ENCODE measurements at regions not wholly inside any gene's neighbourhood (a gene's known extent, or its start where the extent isn't known, plus 50 kb on each side); places are given as distances from the start of the nearest gene placed in this dataset.

DNA sequence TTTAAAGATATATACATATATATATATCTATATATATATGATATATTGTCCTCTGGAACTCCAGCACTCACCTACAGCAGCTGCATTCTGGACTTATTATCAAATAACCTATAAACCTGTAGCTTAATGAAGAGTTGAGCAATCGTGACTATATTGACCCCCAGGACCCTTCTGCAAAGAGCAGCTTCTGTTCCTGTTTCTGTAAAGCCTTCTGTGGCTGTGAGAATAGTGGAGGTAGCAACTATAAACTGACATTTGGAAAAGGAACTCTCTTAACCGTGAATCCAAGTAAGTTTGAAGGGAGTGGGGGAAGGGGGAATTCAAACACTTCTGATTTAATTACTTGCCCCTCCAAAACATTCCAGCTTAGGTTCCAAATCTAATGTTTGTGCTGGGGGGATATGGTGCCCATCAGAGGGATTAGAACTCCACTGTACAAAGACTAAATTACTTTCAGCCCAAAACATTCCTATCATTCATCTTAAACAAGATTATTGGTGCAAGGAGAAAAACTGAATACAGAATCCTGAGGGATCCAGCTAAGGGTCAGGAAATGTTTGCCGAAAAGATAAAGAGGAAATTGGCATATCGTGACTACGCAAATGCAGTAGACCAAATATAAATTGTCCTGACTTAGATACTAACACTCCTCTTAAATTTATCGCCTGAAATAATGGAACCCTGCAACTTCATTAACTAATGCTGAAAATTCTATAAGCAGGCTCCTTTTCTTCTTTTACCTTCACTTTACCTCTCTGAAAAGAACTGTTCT is 106.1 kb downstream of the DAD1 start:
- Histone ChIP-seq H3K4me1 (peaks cover 0 to 97% (median 71%) of the 10 kb centered on the region in 9 donors), H3K4me3 (no peak overlapping the region), H3K27me3 (no peaks in the 10 kb centered on the region), H3K36me3 (no peaks in the 10 kb centered on the region), H3K27ac (peak overlapping the region in 3 of 10 donors; percentile 10 to 78 (median 71)), H3K9me3 (no peaks in the 10 kb centered on the region)
- TF ChIP-seq, protein P1, sequence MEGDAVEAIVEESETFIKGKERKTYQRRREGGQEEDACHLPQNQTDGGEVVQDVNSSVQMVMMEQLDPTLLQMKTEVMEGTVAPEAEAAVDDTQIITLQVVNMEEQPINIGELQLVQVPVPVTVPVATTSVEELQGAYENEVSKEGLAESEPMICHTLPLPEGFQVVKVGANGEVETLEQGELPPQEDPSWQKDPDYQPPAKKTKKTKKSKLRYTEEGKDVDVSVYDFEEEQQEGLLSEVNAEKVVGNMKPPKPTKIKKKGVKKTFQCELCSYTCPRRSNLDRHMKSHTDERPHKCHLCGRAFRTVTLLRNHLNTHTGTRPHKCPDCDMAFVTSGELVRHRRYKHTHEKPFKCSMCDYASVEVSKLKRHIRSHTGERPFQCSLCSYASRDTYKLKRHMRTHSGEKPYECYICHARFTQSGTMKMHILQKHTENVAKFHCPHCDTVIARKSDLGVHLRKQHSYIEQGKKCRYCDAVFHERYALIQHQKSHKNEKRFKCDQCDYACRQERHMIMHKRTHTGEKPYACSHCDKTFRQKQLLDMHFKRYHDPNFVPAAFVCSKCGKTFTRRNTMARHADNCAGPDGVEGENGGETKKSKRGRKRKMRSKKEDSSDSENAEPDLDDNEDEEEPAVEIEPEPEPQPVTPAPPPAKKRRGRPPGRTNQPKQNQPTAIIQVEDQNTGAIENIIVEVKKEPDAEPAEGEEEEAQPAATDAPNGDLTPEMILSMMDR (IDR thresholded peaks at IDR 0.05), result no peak
- 68 to 74% methylated on average over 6 of the region's 6 CpGs for WGBS, 2 donors
- intact Hi-C loops (cut with DNase I), result loop anchor here in 3 of 10 donors (5.0 kb wide), 2 partner anchors 64 to 74 kb away; no protein-coding TSS in a partner anchor
- ATAC-seq (no peak), DNase-seq (no peak)

DNA sequence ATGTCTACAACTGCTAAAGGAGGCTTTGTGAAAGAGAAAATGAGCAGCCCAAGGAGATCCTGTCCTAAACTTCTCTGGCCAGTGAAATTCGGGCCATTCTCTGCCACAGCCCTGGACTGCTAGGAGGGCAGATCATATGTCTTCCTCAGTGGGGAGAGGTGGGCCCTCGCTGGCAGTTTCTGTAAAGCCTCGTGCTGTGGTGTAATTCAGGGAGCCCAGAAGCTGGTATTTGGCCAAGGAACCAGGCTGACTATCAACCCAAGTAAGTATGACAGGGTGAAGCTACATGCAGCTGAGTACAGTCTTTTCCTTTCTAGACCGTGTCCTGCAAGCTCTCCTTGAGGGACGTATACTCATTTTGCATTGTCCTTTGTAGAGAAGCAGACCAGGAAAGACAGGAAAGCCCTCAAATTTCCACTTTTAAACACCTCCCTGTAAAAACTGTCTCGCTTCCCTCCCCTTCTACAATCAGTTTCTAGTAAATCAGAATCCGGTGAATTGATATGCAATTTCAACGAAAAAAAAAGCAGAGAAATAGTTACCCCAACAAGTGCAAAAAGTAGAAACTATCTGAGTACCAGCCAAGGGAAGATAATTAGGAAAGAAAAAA is 106.8 kb downstream of the DAD1 start:
- DNase-seq (no peak), ATAC-seq (peak in 3 of 8 donors; percentile 16 to 44 (median 22))
- Histone ChIP-seq H3K27ac (peak overlapping the region; percentile 29 to 86 (median 69)), H3K9me3 (no peaks in the 10 kb centered on the region), H3K4me3 (no peak overlapping the region), H3K4me1 (peaks cover 0 to 97% (median 68%) of the 10 kb centered on the region in 9 donors), H3K36me3 (no peaks in the 10 kb centered on the region), H3K27me3 (no peaks in the 10 kb centered on the region)
- TF ChIP-seq, protein P1 (IDR thresholded peaks at IDR 0.05), result no peak
- 34 to 39% methylated on average over 8 of the region's 8 CpGs for WGBS, 2 donors
- intact Hi-C loops (cut with DNase I), result loop anchor here in 3 of 10 donors (5.0 kb wide), 2 partner anchors 65 to 75 kb away; no protein-coding TSS in a partner anchor

- Histone ChIP-seq H3K9me3 (no peaks in the 10 kb centered on the region), H3K4me1 (peaks cover 0 to 96% (median 63%) of the 10 kb centered on the region in 9 donors), H3K27ac (peak overlapping the region in 9 of 10 donors; percentile 29 to 86 (median 71)), H3K4me3 (no peak overlapping the region), H3K36me3 (no peaks in the 10 kb centered on the region), H3K27me3 (no peaks in the 10 kb centered on the region)
- WGBS, 2 donors, result 37 to 49% methylated on average over 4 of the region's 4 CpGs
- intact Hi-C loops (cut with DNase I), result loop anchor here in 3 of 10 donors (5.0 kb wide), 2 partner anchors 66 to 76 kb away; no protein-coding TSS in a partner anchor
- TF ChIP-seq, protein P1 (IDR thresholded peaks at IDR 0.05), result no peak
- ATAC-seq, result peak in 4 of 8 donors; percentile 10 to 43 (median 16)
- DNase-seq, result no peak
These were observed 107.5 kb downstream of the DAD1 start for GRCh38 chr14:22481546-22481945.

- 61 to 77% methylated on average over 3 of the region's 3 CpGs for WGBS, 2 donors
- ATAC-seq (no peak), DNase-seq (no peak)
- no peaks in the 10 kb centered on the region for H3K27me3 ChIP-seq
- H3K9me3 ChIP-seq, result no peaks in the 10 kb centered on the region
- H3K27ac ChIP-seq, result peak overlapping the region in 3 of 10 donors; percentile 1 to 52 (median 16)
- no peak overlapping the region for H3K4me3 ChIP-seq
- H3K36me3 ChIP-seq, result no peaks in the 10 kb centered on the region
- intact Hi-C loops (cut with DNase I), result loop anchor here in 3 of 10 donors (5.0 kb wide), 3 partner anchors 67 to 163 kb away; no protein-coding TSS in a partner anchor
- TF ChIP-seq, protein P1 (IDR thresholded peaks at IDR 0.05), result no peak
- H3K4me1 ChIP-seq, result peaks cover 0 to 99% (median 65%) of the 10 kb centered on the region in 9 donors
These were observed 109.1 kb downstream of the DAD1 start for GRCh38 chr14:22479776-22480464.
